ENCODE measurements at regions not wholly inside any gene's neighbourhood (a gene's known extent, or its start where the extent isn't known, plus 50 kb on each side); places are given as distances from the start of the nearest gene placed in this dataset.

DNA sequence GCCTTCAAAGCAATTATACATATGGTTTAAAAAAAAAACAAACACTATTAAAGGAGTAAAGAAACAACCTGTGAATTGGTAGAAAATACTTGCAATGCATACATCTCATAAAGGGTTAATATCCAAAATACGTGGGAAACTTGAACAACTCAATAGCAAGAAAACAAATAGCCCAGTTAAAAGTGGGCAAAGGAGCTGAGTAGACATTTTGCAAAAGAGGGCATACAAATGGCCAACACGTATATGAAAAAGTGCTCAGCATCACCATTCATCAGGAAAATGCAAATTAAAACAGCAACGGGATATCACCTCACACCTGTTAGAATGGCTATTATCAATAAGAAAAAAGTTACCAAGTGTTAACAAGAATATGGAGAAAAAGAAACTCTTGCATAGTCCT lies 298.3 kb upstream of the RBMS1 start:
- no peaks in the 10 kb centered on the region for H3K27me3 Mint-ChIP-seq (ENCODE audit: low read depth)
- H3K4me3 Mint-ChIP-seq: no peak overlapping the region
- CTCF ChIA-PET: interaction anchor here (0.9 kb wide), 1 partner anchor 178 kb away, joined by 4 read pairs; no protein-coding TSS in a partner anchor
- no peaks in the 10 kb centered on the region for H3K4me1 Mint-ChIP-seq
- peaks cover 13% of the 10 kb centered on the region for H3K9me3 Mint-ChIP-seq
- no peak overlapping the region for H3K27ac Mint-ChIP-seq
- peaks cover 4% of the 10 kb centered on the region for H3K36me3 Mint-ChIP-seq
- ATAC-seq: no peak
- TF ChIP-seq RELA (CRISPR knock-in tag; IDR thresholded peaks at IDR 0.05; ENCODE audit: borderline replicate concordance) (no peak), ZNF138 (CRISPR knock-in tag; conservative IDR thresholded peaks at IDR 0.05) (no peak), TP53 (CRISPR knock-in tag; IDR thresholded peaks at IDR 0.05) (no peak), NFE2L1 (CRISPR knock-in tag; IDR thresholded peaks at IDR 0.05) (no peak), GABPB1 (CRISPR knock-in tag; IDR thresholded peaks at IDR 0.05) (no peak), RORB (CRISPR knock-in tag; IDR thresholded peaks at IDR 0.05) (no peak), GRHL2 (CRISPR knock-in tag; IDR thresholded peaks at IDR 0.05; ENCODE audit: insufficient replicate concordance, severe bottlenecking) (no peak), JUN (CRISPR knock-in tag; IDR thresholded peaks at IDR 0.05) (no peak), SOX15 (CRISPR knock-in tag; IDR thresholded peaks at IDR 0.05) (no peak), IRF2 (CRISPR knock-in tag; IDR thresholded peaks at IDR 0.05; ENCODE audit: borderline replicate concordance, low read depth) (no peak)
- TF ChIP-seq, protein P1, sequence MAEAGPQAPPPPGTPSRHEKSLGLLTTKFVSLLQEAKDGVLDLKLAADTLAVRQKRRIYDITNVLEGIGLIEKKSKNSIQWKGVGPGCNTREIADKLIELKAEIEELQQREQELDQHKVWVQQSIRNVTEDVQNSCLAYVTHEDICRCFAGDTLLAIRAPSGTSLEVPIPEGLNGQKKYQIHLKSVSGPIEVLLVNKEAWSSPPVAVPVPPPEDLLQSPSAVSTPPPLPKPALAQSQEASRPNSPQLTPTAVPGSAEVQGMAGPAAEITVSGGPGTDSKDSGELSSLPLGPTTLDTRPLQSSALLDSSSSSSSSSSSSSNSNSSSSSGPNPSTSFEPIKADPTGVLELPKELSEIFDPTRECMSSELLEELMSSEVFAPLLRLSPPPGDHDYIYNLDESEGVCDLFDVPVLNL (CRISPR knock-in tag; IDR thresholded peaks at IDR 0.05; ENCODE audit: borderline replicate concordance, low read depth): no peak
- TF ChIP-seq, protein P2, sequence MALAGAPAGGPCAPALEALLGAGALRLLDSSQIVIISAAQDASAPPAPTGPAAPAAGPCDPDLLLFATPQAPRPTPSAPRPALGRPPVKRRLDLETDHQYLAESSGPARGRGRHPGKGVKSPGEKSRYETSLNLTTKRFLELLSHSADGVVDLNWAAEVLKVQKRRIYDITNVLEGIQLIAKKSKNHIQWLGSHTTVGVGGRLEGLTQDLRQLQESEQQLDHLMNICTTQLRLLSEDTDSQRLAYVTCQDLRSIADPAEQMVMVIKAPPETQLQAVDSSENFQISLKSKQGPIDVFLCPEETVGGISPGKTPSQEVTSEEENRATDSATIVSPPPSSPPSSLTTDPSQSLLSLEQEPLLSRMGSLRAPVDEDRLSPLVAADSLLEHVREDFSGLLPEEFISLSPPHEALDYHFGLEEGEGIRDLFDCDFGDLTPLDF (CRISPR knock-in tag; IDR thresholded peaks at IDR 0.05): no peak
- TF ChIP-seq, protein P3, sequence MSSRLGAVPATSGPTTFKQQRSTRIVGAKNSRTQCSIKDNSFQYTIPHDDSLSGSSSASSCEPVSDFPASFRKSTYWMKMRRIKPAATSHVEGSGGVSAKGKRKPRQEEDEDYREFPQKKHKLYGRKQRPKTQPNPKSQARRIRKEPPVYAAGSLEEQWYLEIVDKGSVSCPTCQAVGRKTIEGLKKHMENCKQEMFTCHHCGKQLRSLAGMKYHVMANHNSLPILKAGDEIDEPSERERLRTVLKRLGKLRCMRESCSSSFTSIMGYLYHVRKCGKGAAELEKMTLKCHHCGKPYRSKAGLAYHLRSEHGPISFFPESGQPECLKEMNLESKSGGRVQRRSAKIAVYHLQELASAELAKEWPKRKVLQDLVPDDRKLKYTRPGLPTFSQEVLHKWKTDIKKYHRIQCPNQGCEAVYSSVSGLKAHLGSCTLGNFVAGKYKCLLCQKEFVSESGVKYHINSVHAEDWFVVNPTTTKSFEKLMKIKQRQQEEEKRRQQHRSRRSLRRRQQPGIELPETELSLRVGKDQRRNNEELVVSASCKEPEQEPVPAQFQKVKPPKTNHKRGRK (CRISPR knock-in tag; IDR thresholded peaks at IDR 0.05; ENCODE audit: borderline replicate concordance): no peak
- DNase-seq (ENCODE audit: low spot score): no peak
- POLR2A ChIA-PET: no interaction called here

DNA sequence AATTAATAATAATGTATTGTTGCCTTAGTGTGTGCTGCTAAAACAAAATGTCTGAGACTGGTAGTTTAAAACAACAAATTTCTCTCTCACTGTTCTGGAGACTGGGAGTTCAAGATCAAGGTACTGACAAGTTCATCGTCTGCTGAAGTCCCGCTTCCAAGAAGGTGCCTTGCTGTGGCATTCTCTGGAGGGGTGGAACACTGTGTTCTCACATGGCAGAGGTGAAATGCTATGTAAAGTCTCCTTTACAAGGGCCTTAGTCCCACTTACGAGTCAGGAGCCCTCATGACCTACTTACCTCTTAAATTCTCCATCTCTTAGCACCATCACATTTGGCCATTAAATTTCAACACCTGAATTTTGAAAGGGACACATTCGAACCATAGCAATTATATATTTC lies 299.2 kb upstream of the RBMS1 start:
- no peaks in the 10 kb centered on the region for H3K27me3 Mint-ChIP-seq (ENCODE audit: low read depth)
- H3K36me3 Mint-ChIP-seq: peaks cover 12% of the 10 kb centered on the region
- no peaks in the 10 kb centered on the region for H3K4me1 Mint-ChIP-seq
- ATAC-seq (no peak), DNase-seq (ENCODE audit: low spot score) (no peak)
- no peak overlapping the region for H3K4me3 Mint-ChIP-seq
- H3K27ac Mint-ChIP-seq: no peak overlapping the region
- H3K9me3 Mint-ChIP-seq: peaks cover 18% of the 10 kb centered on the region
- ChIA-PET POLR2A (no interaction called here), CTCF (no interaction called here)
- no peak for TF ChIP-seq SMAD3 (CRISPR knock-in tag; IDR thresholded peaks at IDR 0.05; ENCODE audit: borderline replicate concordance)
- TF ChIP-seq ZNF317 (CRISPR knock-in tag; IDR thresholded peaks at IDR 0.05; ENCODE audit: borderline replicate concordance, low read depth): no peak
- TF ChIP-seq, protein P4, sequence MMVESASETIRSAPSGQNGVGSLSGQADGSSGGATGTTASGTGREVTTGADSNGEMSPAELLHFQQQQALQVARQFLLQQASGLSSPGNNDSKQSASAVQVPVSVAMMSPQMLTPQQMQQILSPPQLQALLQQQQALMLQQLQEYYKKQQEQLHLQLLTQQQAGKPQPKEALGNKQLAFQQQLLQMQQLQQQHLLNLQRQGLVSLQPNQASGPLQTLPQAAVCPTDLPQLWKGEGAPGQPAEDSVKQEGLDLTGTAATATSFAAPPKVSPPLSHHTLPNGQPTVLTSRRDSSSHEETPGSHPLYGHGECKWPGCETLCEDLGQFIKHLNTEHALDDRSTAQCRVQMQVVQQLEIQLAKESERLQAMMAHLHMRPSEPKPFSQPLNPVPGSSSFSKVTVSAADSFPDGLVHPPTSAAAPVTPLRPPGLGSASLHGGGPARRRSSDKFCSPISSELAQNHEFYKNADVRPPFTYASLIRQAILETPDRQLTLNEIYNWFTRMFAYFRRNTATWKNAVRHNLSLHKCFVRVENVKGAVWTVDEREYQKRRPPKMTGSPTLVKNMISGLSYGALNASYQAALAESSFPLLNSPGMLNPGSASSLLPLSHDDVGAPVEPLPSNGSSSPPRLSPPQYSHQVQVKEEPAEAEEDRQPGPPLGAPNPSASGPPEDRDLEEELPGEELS (CRISPR knock-in tag; IDR thresholded peaks at IDR 0.05): no peak
- TF ChIP-seq, protein P3 (CRISPR knock-in tag; IDR thresholded peaks at IDR 0.05; ENCODE audit: borderline replicate concordance): no peak
- TF ChIP-seq, protein P5, sequence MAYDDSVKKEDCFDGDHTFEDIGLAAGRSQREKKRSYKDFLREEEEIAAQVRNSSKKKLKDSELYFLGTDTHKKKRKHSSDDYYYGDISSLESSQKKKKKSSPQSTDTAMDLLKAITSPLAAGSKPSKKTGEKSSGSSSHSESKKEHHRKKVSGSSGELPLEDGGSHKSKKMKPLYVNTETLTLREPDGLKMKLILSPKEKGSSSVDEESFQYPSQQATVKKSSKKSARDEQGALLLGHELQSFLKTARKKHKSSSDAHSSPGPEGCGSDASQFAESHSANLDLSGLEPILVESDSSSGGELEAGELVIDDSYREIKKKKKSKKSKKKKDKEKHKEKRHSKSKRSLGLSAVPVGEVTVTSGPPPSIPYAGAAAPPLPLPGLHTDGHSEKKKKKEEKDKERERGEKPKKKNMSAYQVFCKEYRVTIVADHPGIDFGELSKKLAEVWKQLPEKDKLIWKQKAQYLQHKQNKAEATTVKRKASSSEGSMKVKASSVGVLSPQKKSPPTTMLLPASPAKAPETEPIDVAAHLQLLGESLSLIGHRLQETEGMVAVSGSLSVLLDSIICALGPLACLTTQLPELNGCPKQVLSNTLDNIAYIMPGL (CRISPR knock-in tag; IDR thresholded peaks at IDR 0.05): no peak
- TF ChIP-seq, protein P6, sequence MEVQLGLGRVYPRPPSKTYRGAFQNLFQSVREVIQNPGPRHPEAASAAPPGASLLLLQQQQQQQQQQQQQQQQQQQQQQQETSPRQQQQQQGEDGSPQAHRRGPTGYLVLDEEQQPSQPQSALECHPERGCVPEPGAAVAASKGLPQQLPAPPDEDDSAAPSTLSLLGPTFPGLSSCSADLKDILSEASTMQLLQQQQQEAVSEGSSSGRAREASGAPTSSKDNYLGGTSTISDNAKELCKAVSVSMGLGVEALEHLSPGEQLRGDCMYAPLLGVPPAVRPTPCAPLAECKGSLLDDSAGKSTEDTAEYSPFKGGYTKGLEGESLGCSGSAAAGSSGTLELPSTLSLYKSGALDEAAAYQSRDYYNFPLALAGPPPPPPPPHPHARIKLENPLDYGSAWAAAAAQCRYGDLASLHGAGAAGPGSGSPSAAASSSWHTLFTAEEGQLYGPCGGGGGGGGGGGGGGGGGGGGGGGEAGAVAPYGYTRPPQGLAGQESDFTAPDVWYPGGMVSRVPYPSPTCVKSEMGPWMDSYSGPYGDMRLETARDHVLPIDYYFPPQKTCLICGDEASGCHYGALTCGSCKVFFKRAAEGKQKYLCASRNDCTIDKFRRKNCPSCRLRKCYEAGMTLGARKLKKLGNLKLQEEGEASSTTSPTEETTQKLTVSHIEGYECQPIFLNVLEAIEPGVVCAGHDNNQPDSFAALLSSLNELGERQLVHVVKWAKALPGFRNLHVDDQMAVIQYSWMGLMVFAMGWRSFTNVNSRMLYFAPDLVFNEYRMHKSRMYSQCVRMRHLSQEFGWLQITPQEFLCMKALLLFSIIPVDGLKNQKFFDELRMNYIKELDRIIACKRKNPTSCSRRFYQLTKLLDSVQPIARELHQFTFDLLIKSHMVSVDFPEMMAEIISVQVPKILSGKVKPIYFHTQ (CRISPR knock-in tag; IDR thresholded peaks at IDR 0.05): no peak
- TF ChIP-seq, protein P7, sequence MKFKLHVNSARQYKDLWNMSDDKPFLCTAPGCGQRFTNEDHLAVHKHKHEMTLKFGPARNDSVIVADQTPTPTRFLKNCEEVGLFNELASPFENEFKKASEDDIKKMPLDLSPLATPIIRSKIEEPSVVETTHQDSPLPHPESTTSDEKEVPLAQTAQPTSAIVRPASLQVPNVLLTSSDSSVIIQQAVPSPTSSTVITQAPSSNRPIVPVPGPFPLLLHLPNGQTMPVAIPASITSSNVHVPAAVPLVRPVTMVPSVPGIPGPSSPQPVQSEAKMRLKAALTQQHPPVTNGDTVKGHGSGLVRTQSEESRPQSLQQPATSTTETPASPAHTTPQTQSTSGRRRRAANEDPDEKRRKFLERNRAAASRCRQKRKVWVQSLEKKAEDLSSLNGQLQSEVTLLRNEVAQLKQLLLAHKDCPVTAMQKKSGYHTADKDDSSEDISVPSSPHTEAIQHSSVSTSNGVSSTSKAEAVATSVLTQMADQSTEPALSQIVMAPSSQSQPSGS (CRISPR knock-in tag; IDR thresholded peaks at IDR 0.05; ENCODE audit: borderline replicate concordance, low read depth): no peak
- TF ChIP-seq MYBL2 (CRISPR knock-in tag; IDR thresholded peaks at IDR 0.05): no peak
- no peak for TF ChIP-seq OVOL2 (CRISPR knock-in tag; IDR thresholded peaks at IDR 0.05; ENCODE audit: borderline replicate concordance)
- TF ChIP-seq HMGA2 (CRISPR knock-in tag; IDR thresholded peaks at IDR 0.05): no peak
